GM12872 (cell line): ENCODE measurements at regions not wholly inside any gene's neighbourhood (a gene's known extent, or its start where the extent isn't known, plus 50 kb on each side); places are given as distances from the start of the nearest gene placed in this dataset.

Source experiments
- CTCF ChIP-seq: IDR thresholded peaks from 3 replicates; pipeline ENCODE4 v1.5.1; 2011; ENCODE audit warnings: low read depth, mild to moderate bottlenecking, low read length, moderate library complexity; ENCODE audit not compliant: insufficient read depth

GRCh38 chr16:86080131-86080875 lies 181.3 kb downstream of the IRF8 start:
- TF ChIP-seq CTCF: no peak

- TF ChIP-seq CTCF: no peak
These were observed 182.0 kb downstream of the IRF8 start for GRCh38 chr16:86080982-86081381.

GRCh38 chr16:86082418-86083030 lies 183.6 kb downstream of the IRF8 start:
- no peak for TF ChIP-seq CTCF

- no peak for TF ChIP-seq CTCF
These were observed 184.5 kb downstream of the IRF8 start for GRCh38 chr16:86083382-86084002.

GRCh38 chr16:86085161-86085611 lies 186.2 kb downstream of the IRF8 start:
- no peak for TF ChIP-seq CTCF

GRCh38 chr16:86085795-86086194 lies 186.8 kb downstream of the IRF8 start:
- TF ChIP-seq CTCF: no peak

GRCh38 chr16:86086471-86086870 lies 187.5 kb downstream of the IRF8 start:
- TF ChIP-seq CTCF: no peak
